ENCODE measurements at regions not wholly inside any gene's neighbourhood (a gene's known extent, or its start where the extent isn't known, plus 50 kb on each side); places are given as distances from the start of the nearest gene placed in this dataset.

DNA sequence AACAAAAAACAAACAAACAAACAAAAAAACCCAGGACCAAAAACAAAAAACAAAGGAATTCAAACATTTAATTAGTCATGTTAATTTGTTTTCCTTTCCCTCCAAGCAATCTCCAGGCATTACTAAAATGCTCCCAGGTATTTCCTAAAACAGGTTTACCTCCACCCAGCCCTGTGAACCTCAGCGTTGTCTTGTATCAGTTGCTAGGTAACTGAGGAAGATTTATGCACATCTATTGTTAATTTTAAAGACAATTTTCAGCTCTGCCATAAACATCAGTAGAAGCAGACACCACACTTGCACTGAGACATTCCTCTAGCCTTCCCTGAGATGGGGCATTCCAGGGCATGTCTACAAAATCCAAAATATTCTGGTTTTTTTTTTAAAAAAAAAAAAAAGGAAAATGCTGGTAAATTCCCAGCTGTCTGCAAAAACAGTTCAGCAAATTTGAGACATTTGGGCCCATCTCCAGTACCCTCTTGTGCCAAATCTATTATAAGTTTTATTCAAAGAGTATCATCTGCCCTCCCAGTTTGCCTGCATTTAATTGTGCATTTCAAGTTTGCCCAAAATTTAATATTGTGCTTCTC, 227.6 kb downstream of the ADAMTS9 start:
- H3K9me3 ChIP-seq = no peaks in the 10 kb centered on the region
- TF ChIP-seq POLR2AphosphoS5 (IDR thresholded peaks at IDR 0.05) = no peak
- no peak for TF ChIP-seq POLR2A (IDR thresholded peaks at IDR 0.05)
- TF ChIP-seq, protein P1, sequence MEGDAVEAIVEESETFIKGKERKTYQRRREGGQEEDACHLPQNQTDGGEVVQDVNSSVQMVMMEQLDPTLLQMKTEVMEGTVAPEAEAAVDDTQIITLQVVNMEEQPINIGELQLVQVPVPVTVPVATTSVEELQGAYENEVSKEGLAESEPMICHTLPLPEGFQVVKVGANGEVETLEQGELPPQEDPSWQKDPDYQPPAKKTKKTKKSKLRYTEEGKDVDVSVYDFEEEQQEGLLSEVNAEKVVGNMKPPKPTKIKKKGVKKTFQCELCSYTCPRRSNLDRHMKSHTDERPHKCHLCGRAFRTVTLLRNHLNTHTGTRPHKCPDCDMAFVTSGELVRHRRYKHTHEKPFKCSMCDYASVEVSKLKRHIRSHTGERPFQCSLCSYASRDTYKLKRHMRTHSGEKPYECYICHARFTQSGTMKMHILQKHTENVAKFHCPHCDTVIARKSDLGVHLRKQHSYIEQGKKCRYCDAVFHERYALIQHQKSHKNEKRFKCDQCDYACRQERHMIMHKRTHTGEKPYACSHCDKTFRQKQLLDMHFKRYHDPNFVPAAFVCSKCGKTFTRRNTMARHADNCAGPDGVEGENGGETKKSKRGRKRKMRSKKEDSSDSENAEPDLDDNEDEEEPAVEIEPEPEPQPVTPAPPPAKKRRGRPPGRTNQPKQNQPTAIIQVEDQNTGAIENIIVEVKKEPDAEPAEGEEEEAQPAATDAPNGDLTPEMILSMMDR (IDR thresholded peaks at IDR 0.05 in 8 of 11, conservative IDR thresholded peaks at IDR 0.05 in 3 of 11) = no peak
- 47 to 67% (median 51%) methylated on average over 1 of the region's 1 CpG for WGBS, 5 donors
- no peak overlapping the region for H3K4me3 ChIP-seq
- peaks cover 0 to 27% (median 6%) of the 10 kb centered on the region in 7 donors for H3K27me3 ChIP-seq (replicated peaks in 1 of 7)
- H3K36me3 ChIP-seq = no peaks in the 10 kb centered on the region
- intact Hi-C loops (cut with DNase I; ENCODE audit: low total_unique reads) = no loop called here
- peaks cover 0 to 7% (median 1%) of the 10 kb centered on the region in 6 donors for H3K4me1 ChIP-seq
- no peak for DNase-seq
- H3K27ac ChIP-seq = no peak overlapping the region

DNA sequence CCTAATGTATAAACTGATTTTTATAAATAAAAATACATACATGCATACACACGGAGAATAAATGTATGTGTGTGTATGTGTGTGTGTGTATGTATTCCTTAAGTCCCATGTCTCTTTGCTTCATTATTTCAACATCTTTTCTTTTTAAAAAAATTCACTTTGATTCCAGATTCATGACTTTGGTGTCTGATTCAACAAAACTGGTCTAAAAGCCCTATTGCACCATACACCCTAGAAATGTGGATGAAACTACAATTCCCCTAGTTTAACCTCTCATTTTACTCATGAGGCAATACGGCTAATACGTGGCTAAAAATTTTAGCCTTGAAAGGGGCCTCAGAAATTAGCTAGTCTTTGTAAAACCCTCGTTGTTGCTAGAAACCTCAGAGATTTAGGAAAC, 228.1 kb downstream of the ADAMTS9 start:
- no peak overlapping the region for H3K27ac ChIP-seq
- H3K27me3 ChIP-seq (replicated peaks in 1 of 7) = peaks cover 0 to 26% (median 6%) of the 10 kb centered on the region in 7 donors
- TF ChIP-seq, protein P1 (IDR thresholded peaks at IDR 0.05 in 8 of 11, conservative IDR thresholded peaks at IDR 0.05 in 3 of 11) = no peak
- no peak for TF ChIP-seq POLR2AphosphoS5 (IDR thresholded peaks at IDR 0.05)
- H3K4me1 ChIP-seq = peaks cover 0 to 7% (median 1%) of the 10 kb centered on the region in 6 donors
- intact Hi-C loops (cut with DNase I; ENCODE audit: low total_unique reads) = no loop called here
- 70 to 85% (median 76%) methylated on average over 4 of the region's 4 CpGs for WGBS, 5 donors
- H3K9me3 ChIP-seq = no peaks in the 10 kb centered on the region
- no peaks in the 10 kb centered on the region for H3K36me3 ChIP-seq
- no peak for DNase-seq
- no peak overlapping the region for H3K4me3 ChIP-seq

DNA sequence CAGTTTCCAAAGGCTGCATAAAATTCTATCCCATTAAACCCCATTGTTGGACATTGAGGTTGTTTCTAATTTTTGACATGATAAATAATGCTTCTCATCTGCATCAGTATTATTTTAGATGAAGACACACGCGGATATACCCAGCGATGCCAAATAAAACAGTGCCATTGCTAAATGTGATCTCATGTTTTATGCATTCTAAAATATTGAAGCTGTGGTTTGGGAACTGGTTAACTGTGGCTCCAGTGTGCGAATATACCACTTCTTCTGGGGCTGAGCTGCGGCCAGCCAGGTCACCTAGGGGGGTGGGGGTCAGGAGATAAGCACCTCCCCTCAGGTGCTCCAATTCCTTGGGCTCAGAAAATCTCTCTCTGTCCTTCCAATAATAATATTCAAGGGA, 230.0 kb downstream of the ADAMTS9 start:
- Histone ChIP-seq H3K4me1 (peaks cover 0 to 7% (median 1%) of the 10 kb centered on the region in 6 donors), H3K4me3 (no peak overlapping the region), H3K27me3 (replicated peaks in 1 of 7) (peaks cover 0 to 7% (median 0%) of the 10 kb centered on the region in 7 donors), H3K9me3 (no peaks in the 10 kb centered on the region), H3K36me3 (no peaks in the 10 kb centered on the region), H3K27ac (no peak overlapping the region)
- intact Hi-C loops (cut with DNase I; ENCODE audit: low total_unique reads) = no loop called here
- WGBS, 5 donors = 83 to 90% (median 85%) methylated on average over 5 of the region's 5 CpGs
- TF ChIP-seq, protein P1 (IDR thresholded peaks at IDR 0.05 in 8 of 11, conservative IDR thresholded peaks at IDR 0.05 in 3 of 11) = no peak
- TF ChIP-seq POLR2AphosphoS5 (IDR thresholded peaks at IDR 0.05) (no peak), POLR2A (IDR thresholded peaks at IDR 0.05) (no peak)
- DNase-seq = no peak

DNA sequence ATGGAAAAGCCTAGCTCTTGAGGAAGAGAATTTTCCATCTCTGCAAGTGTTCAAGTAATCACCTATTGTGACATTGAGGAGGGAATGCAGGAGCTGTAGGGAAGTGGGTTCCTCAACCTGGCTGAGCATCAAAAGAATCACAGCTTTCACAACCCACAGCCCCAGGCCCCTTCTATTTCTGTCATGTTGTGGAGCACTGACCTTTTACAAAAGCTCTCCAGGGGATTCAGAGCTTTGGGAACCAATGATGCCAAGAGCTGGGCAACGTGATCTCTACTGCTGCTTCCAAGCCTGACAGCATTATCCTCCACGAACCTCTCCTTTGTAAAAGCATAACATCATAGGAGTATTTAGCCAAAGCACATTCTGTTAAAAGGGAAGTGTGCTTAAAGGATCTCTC, 231.1 kb downstream of the ADAMTS9 start:
- Histone ChIP-seq H3K9me3 (no peaks in the 10 kb centered on the region), H3K4me3 (no peak overlapping the region), H3K36me3 (no peaks in the 10 kb centered on the region), H3K27ac (no peak overlapping the region), H3K27me3 (replicated peaks in 1 of 7) (peaks cover 0 to 6% (median 0%) of the 10 kb centered on the region in 7 donors), H3K4me1 (peaks cover 0 to 1% (median 0%) of the 10 kb centered on the region in 6 donors)
- WGBS, 5 donors = 11 to 58% (median 47%) methylated on average over 2 of the region's 2 CpGs
- intact Hi-C loops (cut with DNase I; ENCODE audit: low total_unique reads) = no loop called here
- TF ChIP-seq POLR2AphosphoS5 (IDR thresholded peaks at IDR 0.05) (no peak), POLR2A (IDR thresholded peaks at IDR 0.05) (no peak)
- TF ChIP-seq, protein P1 (IDR thresholded peaks at IDR 0.05 in 8 of 11, conservative IDR thresholded peaks at IDR 0.05 in 3 of 11) = no peak
- no peak for DNase-seq

All from spleen (tissue), 11 donors.